DMS 273 treated with DMSO at 0.1 percent for 48 hours (cell line): ENCODE measurements at regions not wholly inside any gene's neighbourhood (a gene's known extent, or its start where the extent isn't known, plus 50 kb on each side); places are given as distances from the start of the nearest gene placed in this dataset.
"Not testable (repeated sequence)": the region's sequence is repeated elsewhere in the genome, so short reads cannot be mapped to it uniquely, and the experiment has no call there.

ENCODE experiments used
- DNase-seq: peaks from one replicate; lab custom pipeline; 2025; lab: John Stamatoyannopoulos, UW

DNA sequence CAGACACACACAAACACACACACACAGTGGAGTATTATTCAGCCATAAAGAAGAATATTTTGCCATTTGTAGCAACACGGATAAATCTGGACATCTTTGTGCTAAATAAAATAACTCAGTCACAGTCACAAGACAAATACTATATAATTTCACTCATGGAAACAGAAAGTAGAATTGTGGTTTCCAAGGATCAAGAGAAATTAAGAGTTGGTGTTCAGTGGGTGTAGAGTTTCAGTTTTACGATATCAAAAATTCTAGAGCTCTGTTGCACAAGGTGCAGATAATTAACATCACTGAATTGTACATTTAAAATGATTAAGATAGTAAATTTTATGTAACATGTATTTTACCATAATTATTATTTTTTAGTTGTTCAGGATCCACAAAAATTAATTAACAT is 1235.0 kb downstream of the XPNPEP1 start:
- DNase-seq: no peak

DNA sequence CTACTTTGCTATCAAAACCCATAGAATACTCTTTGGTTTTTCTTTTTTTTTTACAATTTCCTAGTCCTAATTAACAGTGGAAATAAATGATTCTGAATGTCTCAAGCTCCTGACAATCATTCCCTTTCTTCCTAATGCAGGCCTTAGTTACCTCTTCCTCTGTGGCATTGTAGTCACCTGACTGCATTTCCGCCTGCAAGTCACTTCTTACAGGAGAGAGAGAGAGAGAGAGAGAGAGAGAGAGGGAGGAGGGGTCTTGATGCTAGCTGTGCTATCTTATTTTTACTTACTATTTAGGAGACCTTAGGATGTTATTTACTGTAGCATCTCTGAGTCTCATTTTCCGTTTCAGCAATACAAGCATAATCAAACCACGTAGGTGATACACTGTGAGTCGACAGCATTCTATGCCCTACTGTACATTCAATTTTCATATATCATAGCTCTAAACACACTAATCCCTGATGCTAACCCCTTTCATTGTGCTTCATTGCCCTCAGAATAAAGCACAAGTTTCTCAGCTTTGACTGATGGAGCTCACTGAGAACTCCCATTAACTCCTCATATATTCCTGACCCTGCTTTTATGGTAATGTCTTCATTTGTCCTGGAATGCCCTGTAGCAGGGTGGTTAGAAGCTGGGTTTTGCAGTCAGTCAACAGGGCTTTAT is 1237.3 kb downstream of the XPNPEP1 start:
- DNase-seq: no peak

DNA sequence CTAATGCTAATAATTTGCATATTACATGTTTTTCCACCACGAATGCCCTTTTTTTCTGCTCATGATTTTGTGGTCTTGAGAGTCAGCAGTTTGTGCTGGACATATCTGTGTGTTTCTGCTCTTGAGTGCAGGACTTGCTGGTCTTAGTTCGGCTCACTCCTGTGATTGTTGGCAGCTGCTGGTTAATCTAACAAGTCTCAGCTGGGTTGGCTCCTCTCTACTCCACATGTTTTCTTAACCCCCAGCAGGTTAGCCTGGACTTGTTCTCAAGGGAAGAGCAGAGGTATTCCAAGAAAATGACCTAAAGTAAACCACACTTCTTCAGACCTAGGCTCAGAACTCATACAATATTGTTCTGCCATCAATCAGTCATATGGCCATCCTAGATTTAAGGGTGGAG is 1238.9 kb downstream of the XPNPEP1 start:
- DNase-seq: no peak

DNA sequence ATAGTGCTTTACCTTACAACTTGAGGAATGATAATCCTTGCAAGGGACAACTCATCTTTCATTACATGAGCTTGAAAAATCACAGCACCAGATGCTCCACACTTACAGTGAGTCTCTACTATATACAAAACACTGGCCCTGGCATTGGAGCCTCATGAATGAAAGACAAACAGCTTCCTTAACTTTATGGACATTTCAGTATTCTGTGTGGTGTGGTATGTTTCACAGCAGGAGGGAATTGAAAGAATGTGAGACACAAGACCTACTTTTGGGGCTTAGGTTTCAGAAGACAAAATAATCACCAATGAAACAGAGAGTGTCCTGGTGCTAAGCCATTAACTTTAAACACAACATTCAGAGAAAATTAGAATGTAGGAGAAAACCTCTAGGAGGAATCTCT is 1249.6 kb downstream of the XPNPEP1 start:
- DNase-seq: no peak

DNA sequence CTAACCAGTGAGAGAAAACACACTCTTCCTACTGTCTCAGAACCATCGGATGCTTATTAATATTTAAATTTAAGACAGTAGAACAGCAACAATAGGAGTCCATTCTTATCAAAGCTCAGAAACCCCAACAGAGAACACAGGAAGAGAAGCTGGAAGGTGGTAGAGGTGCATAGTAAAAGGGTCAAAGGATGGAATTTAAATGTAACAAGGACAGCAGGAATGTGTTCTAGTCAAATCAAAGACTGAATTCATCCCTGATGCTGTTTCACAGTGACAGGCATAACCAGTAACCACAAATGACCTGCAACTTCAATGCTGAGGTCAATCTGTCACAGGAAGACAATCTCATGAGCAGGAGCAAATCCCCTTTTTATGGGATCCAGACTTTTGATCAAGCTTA is 1259.7 kb downstream of the XPNPEP1 start:
- no peak for DNase-seq

DNA sequence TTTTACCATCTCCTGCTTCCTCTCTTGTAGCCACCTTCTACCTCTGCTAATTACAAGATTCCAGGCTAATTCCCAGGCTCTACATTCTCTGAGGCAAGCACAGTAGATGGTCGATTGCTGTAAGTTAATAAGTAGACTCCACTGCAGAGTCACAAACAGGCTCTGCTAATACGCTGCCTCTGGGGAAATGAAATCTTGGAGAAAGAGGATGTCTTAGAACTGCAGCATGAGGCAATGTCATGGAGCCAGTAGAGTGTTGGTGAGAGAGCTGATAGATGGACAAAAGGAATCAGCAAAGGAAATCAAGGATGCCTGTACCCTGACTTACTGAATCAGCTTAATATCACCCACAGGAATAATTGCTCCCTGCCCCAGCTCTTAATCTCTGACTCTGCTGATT is 1260.3 kb downstream of the XPNPEP1 start:
- DNase-seq: no peak

DNA sequence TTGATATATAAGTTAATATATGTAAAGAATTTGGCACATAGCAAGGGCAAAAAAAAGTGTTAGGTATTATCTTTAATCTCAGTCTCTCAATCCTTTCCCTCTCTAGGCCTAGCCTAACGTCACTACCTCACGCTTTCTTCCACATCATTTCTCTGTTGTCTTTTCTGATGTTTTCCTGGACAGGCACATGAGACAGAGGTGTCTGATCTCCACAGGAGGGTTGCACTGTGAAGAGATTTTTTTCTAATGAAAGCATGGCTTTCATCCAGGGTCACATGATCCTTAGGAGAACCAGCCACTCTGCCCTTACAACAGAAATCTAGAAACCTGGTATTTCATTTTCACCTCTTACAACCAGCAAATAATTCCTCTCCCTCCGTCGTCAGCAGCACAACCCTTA is 1268.3 kb downstream of the XPNPEP1 start:
- no peak for DNase-seq

DNA sequence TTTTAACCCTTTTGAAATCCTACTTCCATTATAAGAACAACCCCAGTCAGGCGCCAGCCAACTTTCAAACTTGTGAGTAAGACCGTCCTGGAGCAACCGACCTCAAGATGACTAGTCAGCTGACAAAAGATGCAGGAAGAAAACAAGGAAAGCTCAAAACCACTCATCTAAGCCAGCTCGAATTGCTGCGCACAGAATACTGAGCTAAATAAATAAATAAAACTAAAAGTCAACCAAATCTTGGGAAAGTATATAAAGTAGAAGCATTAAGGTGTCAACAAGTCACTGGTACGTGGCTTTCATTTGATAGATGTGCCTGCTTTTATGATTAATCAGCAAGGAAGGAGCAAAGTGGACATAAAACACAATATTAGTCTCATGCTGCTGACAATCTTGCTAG is 1269.8 kb downstream of the XPNPEP1 start:
- DNase-seq: no peak

DNA sequence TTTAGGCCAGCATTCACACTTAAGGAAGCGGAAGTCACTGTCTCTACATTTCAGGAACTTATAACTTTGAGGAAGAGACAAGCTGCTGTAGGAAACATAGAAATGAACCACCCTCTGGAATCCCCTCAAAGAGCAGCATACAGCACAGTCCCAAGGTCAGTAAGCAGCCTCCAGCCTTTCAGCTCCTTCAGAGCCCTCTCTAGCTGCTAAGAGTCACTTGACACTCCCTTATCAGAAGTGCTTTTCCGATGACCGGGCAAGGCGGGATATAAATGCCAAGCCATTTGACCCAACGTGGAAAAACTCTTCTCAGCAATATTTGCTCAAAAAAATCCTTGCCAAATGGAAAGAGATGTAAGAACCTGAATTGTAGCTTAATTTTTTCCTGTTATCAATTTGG is 1284.3 kb downstream of the XPNPEP1 start:
- no peak for DNase-seq

DNA sequence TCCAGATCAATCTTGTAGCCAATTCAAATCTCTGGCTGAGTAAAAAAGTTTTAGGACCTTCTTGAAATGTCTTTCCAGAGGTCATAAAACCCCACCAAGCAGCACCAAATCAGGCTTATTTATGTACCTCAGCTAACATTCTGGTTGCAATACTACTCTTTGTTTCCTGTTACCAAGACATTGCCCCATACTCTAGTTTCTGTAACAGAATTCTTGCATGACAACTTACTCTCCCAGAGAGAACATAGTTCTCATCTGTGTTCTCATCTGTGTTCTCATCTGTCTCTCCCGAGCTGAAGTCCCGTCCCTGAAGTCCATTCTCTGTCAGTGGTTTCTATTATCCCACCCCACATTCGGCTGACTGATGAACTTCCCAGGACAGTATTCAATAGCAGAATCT is 1285.1 kb downstream of the XPNPEP1 start:
- no peak for DNase-seq

DNA sequence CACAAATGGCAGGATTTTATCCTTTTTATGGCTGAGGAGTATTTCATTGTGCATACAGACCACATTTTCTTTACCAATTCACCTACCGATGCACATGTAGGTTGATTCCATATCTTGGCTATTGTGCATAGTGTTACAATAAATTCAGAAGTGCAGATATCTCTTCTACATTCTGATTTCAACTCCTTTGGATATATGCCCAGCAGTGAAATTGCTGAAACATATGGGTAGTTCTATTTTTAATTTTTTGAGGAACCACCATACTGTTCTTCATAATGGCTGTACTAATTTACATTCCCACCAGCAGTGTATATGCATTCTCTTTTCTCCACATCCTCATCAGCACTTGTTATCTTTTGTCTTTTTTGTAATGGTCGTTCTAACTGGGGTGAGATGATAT is 1290.3 kb downstream of the XPNPEP1 start:
- no peak for DNase-seq

DNA sequence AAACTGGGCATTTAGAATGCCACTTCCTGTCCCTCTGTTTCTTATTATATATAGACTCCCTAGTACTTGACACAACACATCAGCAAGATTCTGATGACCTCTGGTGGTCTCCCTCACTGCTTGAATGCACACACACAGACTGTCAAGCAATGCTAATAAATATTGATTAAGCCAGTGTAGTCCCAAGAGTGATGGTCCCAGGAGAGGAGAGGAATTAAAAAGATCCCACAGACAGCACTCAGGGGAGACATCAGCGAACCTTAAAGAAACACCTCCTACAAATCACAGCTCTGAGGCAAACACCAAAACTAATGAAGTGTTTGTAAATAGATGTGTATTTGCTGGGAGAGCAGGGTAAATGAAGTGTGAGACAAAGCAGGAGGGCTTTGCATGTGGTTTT is 1291.2 kb downstream of the XPNPEP1 start:
- DNase-seq: no peak

DNA sequence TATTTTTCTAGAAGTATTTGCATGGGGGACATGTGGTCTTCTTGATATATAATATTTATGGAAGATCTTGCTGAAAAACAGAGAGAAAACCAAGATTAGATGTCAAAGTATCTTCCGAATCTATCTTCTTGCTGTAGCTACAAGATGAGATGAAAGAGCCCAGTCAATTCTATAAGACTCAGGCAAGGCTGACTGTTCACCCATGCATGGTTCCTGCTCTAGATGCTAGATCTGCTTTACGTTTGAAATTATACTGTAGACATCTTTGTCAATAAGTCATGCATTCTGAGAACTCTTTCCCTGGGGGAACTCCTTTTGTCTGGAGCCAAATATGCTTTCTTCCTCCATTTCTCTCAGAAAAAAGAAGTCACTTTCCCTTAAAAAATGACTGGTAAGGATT is 1292.0 kb downstream of the XPNPEP1 start:
- DNase-seq: no peak

DNA sequence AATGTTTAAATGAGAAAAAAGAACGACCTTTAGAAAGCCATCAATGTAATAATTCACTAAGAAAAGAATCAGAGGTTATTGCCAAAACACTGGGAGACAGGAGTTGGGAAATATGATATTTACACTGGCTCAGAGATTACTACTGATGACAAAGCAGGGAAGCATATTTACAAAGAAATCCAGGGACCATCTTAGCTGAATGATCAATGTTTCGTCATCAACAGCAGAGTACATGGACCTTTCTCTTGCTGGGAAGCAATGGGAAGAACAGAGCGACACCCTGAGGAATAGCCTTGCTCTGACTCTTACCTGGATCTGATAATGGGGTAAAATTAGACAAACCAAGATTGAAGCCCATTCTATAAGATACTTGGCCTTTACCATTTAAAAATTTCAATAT is 1293.5 kb downstream of the XPNPEP1 start:
- no peak for DNase-seq

DNA sequence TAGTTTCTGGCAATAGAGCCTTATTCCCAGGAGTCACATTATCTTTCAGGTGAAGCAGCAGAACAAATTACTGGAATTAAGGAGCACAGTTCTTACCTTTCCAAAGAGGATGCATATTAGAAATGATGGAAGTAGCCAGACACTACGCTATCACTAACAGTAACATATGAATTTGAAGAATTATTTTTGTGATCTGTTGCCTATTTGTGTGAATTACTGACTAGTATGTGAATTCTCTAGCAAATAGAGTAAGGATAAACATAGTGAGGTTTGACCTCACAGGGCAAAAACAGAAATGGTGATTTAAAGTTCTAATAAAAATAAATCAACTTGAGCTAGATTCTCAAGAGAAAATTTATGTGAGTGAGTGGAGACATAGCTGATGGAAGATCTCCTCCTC is 1299.3 kb downstream of the XPNPEP1 start:
- no peak for DNase-seq

DNA sequence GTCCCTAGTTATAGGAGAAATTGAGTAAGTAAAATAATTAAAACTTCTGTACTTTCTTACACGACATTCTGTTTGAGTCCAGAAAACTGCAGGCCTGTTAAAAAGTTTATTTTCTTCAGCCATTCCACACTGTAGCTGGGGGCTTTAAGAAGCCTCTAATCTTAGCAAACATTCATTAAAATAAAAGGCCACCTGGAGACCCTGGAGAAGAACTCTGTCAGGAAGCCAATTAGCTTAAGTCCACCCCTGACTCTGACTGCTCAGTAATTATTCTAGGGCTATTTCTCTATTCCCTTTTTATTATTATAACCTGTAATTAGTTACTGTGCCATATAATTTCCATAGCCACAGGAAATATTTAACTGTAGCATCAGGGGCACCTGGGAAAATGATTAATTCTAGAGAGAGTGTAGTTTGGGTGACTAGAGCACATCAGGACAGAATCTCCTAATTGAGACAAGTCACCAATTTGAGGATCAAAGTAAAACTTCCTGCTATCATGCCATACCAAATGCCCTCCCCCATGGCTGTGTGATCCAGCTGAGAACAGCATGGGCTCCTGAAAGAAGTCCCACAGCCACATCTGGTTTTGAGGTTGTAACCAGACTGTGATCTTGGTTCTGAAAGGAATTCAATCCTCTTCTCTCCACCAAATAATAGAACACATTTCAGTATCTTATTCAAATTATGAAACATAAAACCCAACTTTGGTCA is 1302.3 kb downstream of the XPNPEP1 start:
- DNase-seq: no peak

DNA sequence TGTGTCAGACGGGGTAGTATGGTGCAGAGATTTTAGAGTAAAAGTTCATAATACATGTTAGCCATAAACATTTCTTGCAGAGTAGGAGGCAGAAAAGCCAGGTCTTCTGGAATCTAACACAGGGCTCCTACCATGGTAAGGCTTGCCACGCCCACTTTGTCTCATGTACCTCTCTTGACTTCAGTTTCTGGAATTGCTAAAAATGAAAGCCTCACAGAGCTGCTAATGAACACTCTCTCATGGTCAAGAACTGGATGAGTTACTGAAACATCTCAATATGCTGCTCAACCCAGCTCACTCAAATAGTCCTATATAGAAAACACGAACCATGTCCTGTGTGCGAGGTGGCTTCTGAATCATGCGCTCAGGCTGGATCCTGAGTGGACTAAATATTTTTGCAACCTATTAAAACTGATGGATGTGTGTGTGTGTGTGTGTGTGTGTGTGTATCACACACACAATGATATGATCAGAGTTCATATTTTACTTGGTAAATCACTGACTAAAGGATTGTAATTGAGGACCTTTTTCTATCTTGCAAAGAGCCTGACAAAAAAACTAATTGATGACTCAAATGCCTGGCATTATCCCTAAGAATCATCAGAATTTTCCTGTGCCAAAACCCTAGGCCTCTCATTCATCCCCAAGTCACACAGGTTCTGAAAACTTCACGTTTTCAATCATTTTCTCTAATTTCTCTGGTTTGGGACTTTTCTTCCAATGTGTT is 1306.6 kb downstream of the XPNPEP1 start:
- DNase-seq: no peak

DNA sequence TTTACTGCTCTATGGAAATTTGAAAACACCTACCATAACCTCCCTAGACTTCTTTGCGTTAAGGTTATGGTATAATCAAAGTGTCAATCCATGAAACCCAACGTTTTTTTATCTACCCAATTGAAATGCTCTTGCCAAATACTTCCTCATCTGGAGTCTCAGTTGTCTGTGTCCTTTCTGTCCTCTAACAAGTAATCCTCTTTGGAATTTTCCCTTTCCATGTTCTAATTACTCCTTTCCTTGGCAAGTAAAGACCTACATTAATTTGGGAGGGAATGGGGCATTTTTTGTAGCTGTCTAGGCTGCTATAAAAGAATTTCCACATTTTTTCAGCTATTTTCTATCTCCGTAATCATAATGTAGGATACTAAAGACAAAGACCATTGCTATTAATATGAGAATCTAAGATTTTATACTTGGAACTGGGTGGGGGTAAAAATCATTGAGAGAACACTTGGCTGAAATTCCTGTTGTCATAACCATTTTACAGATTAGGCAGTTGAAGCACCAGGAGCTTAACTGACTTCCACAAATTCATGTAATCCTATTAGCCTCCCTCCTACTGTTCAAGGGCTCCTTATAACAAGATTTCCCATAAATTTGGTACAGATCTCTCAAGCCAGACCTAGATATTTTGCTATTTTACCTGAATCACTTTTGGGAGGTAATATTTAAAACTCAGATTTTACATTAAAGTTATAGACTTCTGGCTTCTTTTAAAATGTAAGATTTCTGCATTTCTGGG is 1307.6 kb downstream of the XPNPEP1 start:
- no peak for DNase-seq

DNA sequence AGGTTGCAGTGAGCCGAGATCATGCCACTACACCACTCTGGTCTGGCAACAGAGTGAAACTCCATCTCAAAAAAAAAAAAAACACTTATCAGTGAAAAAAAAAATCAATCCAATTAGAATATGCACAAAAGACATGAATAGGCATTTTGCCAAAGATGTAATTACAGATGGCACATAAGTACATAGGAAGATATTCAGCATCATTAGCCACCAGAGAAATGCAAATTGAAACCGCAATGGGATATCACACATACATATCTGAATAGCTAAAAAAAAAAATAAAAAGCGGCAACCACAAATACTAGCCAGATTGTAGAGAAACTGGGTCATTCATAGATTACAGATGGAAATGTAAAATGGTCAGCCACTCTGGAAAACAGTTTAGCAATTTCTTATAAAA is 1310.8 kb downstream of the XPNPEP1 start:
- no peak for DNase-seq

DNA sequence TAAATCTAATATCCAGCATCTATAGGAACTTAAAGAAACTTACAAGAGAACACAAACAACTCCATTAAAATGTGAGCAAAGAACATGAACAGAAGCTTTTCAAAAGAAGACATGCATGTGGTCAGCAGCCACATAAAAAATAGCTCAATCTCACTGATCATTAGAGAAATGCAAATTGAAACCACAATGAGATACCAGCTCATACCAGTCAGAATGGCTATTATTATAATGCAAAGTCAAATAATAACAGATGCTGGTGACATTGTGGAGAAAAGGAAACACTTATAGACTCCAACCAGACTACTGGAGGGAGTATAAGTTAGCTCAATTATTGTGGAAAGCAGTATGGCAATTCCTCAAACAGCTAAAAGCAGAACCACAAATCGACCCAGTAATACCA is 1314.5 kb downstream of the XPNPEP1 start:
- DNase-seq: no peak

DNA sequence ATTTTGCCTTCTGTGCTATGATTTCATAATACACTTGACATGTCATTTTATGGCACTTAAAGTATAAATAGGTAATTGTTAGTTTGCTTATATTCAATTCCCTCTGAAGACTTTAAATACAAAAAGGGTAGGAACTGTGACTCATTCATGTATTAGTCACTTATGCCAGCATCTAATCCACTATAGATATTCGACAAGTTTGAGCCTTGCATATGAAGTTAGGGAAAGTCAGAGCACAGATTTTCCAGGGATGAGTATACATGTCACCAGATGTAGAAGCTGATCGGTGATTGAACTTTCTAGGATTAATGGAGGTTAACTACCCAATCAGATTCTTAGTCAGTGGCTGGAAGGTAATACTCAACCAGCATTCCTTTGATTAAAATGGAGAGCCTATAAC is 1321.5 kb downstream of the XPNPEP1 start:
- no peak for DNase-seq

DNA sequence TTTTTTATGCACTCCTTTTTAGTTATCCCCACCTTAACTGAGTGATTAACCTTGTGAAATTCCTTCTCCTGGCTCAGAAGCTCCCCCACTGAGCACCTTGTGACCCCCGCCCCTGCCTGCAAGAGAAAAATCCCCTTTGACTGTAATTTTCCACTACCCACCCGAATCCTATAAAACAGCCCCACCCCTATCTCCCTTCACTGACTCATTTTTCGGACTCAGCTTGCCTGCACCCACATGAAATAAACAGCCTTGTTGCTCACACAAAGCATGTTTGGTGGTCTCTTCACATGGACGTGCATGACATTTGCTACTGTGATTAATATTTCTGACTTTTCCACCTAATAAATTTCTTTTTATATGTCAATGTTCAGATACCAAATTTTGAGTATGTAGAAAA is 1322.8 kb downstream of the XPNPEP1 start:
- DNase-seq: not testable (repeated sequence)

DNA sequence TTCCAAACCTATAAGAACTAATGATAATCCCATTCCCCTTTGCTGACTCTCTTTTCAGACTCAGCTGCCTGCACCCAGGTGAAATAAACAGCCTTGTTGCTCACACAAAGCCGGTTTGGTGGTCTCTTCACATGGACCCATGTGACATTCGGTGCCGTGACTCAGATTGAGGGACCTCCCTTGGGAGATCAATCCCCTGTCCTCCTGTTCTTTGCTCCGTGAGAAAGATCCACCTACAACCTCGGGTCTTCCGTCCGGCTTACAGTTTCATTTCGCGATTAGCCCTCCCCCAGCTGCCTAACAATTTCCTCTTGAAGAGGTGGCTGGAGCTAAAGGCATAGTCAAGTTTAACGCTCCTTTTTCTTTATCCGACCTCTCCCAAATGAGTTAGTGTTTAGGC is 1324.0 kb downstream of the XPNPEP1 start:
- DNase-seq: not testable (repeated sequence)
